Mucosa of descending colon (tissue), 3 donors: ENCODE measurements at regions not wholly inside any gene's neighbourhood (a gene's known extent, or its start where the extent isn't known, plus 50 kb on each side); places are given as distances from the start of the nearest gene placed in this dataset.
A peak's percentile ranks its signal among the peaks of the same experiment; 100 is the strongest.

Experiments used
- ATAC-seq: fragments of 200-7000 bp; cut with Tn5 transposase; one replicate; pipeline ENCODE4 v1.9.1; 2020; ENCODE audit warnings: mild to moderate bottlenecking, moderate library complexity
- DNase-seq, 3 donors: peaks; one replicate each; pipeline ENCODE4 v3.0.0-alpha.2; 2020
- H3K36me3 ChIP-seq: fragments of 200-600 bp; one replicate; pipeline ENCODE4 v1.8.0; 2021; ENCODE audit warnings: low read depth, mild to moderate bottlenecking
- H3K4me1 ChIP-seq: fragments of 200-600 bp; one replicate; pipeline ENCODE4 v1.8.0; 2021; ENCODE audit warnings: low read depth, mild to moderate bottlenecking
- H3K4me3 ChIP-seq: fragments of 200-600 bp; one replicate; pipeline ENCODE4 v1.8.0; 2021; ENCODE audit warnings: mild to moderate bottlenecking
- H3K9me3 ChIP-seq: fragments of 200-600 bp; one replicate; pipeline ENCODE4 v1.8.0; 2021; ENCODE audit warnings: mild to moderate bottlenecking
- intact Hi-C, 2 donors: fragments of 100-400 bp; cut with DNase I in 1 of 2; cut with micrococcal nuclease in 1 of 2; formaldehyde crosslinking; loops; one replicate each; pipeline versions ENCODE4 v1.11.0 to v1.11.1; 2022; cut with DNase I, micrococcal nuclease
- TF ChIP-seq, protein P1 (sequence below): fragments of 200-600 bp; IDR thresholded peaks from one replicate; pipeline ENCODE4 v1.8.0; 2022; ENCODE audit warnings: antibody characterized with exemption, mild to moderate bottlenecking
- donor health status: DM: no; HTN: no; CAD: no; lungs with moderate emphysema.
- donor health status: DM: no; HTN: no; CAD: no.
- donor health status: DM: no; HTN: yes; CAD: no.

DNA sequence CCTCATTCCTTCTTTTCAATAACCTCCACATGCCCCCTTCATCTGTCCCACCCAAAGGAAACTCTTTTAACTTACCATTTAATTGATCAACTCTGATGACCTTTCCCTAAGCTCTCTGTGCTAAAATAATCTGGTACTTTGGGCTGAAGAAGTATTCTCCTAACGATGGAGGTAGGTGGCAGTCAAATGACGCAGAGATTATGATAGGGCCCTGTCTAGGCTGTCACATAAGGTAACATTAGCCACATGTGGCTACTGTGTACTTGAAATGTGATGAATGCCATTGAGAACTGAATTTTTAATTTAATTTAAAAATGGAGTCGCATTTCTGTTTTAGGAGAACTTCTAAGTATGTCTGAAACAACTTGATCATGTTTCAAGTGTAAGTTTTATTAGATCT lies 140.5 kb upstream of the TNP1 start:
- intact Hi-C loops = no loop called here
- no peaks in the 10 kb centered on the region for H3K36me3 ChIP-seq
- no peaks in the 10 kb centered on the region for H3K4me1 ChIP-seq
- DNase-seq = no peak
- no peaks in the 10 kb centered on the region for H3K9me3 ChIP-seq
- TF ChIP-seq, protein P1, sequence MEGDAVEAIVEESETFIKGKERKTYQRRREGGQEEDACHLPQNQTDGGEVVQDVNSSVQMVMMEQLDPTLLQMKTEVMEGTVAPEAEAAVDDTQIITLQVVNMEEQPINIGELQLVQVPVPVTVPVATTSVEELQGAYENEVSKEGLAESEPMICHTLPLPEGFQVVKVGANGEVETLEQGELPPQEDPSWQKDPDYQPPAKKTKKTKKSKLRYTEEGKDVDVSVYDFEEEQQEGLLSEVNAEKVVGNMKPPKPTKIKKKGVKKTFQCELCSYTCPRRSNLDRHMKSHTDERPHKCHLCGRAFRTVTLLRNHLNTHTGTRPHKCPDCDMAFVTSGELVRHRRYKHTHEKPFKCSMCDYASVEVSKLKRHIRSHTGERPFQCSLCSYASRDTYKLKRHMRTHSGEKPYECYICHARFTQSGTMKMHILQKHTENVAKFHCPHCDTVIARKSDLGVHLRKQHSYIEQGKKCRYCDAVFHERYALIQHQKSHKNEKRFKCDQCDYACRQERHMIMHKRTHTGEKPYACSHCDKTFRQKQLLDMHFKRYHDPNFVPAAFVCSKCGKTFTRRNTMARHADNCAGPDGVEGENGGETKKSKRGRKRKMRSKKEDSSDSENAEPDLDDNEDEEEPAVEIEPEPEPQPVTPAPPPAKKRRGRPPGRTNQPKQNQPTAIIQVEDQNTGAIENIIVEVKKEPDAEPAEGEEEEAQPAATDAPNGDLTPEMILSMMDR = no peak
- no peak for ATAC-seq
- H3K4me3 ChIP-seq = no peak overlapping the region

DNA sequence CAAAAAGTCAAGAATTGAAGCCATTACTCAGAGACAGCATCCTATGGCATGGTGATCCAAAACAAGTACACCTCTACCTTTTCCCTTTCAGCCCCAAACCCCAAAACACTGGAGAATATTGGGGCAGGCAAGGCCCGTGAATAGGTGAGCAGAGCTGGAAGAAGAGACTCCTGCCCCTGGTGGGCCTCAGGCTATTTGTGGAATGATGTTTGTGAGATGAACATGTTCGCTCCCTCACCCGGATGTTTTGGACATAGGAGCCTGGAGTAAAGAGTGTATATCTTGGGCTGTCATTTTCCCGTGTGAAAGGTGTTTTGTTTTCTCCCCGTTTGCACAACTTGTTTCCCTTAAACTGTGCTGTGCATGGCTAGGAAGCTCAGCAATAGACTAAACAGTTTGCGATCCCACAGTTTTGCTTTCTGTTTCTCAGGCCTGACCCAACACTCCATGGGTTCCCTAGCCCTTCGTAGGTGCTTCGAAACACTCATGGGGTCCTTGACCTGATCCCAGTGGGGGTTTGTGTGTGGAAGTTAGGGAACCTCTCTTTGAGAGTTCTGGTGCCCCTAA lies 136.5 kb upstream of the TNP1 start:
- DNase-seq = no peak
- H3K9me3 ChIP-seq = no peaks in the 10 kb centered on the region
- intact Hi-C loops = no loop called here
- H3K36me3 ChIP-seq = no peaks in the 10 kb centered on the region
- no peaks in the 10 kb centered on the region for H3K4me1 ChIP-seq
- TF ChIP-seq, protein P1 = no peak
- no peak for ATAC-seq
- H3K4me3 ChIP-seq = no peak overlapping the region

DNA sequence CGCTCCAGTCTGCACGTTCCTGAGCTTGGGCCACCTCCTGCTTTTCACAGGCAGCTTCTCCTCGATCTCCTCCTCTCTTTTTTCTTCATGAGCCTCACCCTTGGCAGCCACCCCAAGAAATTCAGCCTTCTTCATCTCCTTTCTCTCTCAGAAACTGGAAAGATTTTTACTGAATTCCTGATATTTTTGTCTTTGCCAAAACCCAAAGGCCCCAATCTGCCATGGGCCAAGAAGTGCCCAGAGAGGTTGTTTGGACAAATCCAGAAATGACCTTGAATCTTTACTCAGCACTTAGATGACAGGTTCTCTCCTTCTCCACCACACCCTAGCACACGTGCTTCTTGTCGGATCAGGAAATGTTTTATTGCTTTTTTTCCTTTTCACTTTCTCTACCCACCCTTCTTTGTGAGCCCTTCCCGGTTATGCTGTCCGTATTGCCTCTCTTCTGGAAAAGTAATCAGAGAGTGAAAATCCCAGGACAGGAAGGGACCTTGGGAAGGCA lies 134.5 kb upstream of the TNP1 start:
- no peaks in the 10 kb centered on the region for H3K4me1 ChIP-seq
- no peaks in the 10 kb centered on the region for H3K36me3 ChIP-seq
- no peaks in the 10 kb centered on the region for H3K9me3 ChIP-seq
- H3K4me3 ChIP-seq = no peak overlapping the region
- TF ChIP-seq, protein P1 = no peak
- intact Hi-C loops = no loop called here
- ATAC-seq = no peak
- DNase-seq = no peak

DNA sequence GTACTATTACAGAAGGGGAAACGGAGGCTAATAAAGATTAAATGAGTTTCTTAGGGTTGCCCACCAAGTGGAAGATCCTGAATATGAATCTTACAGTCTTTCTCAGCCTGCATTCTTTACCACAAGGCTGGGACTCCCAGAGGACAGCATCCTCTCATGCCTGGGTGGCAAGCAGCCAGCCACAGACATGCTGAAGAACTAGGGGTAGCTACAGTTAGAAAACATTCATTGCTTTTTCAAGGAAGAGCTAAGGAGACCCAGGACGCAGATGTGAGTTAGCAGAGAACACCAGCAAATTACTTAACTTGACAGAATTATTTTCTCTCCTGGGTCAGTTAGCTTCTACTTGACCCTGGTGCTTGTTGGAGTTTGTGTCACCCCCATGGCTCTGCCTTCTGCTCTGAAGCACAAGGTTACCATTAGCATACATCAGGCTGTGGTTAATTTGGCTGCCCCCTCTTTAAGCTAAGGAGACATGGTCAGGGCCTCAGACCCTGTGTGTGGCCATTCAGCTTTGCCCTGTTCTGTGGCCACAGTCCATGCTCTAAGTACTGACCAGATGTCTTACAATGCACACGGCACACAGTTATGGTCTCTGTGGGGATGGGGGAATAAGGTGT lies 132.3 kb upstream of the TNP1 start:
- H3K36me3 ChIP-seq = no peaks in the 10 kb centered on the region
- ATAC-seq (no peak), DNase-seq (no peak)
- H3K4me1 ChIP-seq = no peaks in the 10 kb centered on the region
- no peaks in the 10 kb centered on the region for H3K9me3 ChIP-seq
- intact Hi-C loops = no loop called here
- TF ChIP-seq, protein P1 = no peak
- no peak overlapping the region for H3K4me3 ChIP-seq

DNA sequence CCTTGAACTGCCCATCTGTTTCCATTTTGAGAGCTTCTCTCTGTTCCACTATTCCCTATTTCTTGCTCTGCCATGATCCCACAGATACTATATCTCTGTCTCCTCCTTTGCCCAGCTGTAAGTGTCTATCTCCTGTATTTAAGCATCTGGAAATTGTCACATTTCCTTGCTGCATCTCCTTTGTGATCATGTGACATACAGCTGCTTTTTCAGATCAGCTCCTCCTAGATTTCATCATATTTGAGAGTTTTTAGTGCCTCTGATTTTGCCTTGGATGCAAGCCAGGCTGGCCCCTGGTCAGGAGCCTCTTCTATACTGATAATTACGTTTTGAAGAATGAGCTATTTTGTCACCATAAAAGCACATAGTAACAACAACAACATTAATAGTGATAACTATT lies 131.7 kb upstream of the TNP1 start:
- Histone ChIP-seq H3K36me3 (no peaks in the 10 kb centered on the region), H3K4me1 (no peaks in the 10 kb centered on the region), H3K9me3 (no peaks in the 10 kb centered on the region), H3K4me3 (no peak overlapping the region)
- TF ChIP-seq, protein P1 = no peak
- peak in 1 of 3 donors; percentile 25 for DNase-seq
- intact Hi-C loops = no loop called here
- ATAC-seq = no peak
